NCI-H524 (cell line): ENCODE measurements at regions not wholly inside any gene's neighbourhood (a gene's known extent, or its start where the extent isn't known, plus 50 kb on each side); places are given as distances from the start of the nearest gene placed in this dataset.

Source experiments
- DNase-seq, 2 experiments: peaks; one replicate each; lab custom pipeline; 2025; lab: John Stamatoyannopoulos, UW

DNA sequence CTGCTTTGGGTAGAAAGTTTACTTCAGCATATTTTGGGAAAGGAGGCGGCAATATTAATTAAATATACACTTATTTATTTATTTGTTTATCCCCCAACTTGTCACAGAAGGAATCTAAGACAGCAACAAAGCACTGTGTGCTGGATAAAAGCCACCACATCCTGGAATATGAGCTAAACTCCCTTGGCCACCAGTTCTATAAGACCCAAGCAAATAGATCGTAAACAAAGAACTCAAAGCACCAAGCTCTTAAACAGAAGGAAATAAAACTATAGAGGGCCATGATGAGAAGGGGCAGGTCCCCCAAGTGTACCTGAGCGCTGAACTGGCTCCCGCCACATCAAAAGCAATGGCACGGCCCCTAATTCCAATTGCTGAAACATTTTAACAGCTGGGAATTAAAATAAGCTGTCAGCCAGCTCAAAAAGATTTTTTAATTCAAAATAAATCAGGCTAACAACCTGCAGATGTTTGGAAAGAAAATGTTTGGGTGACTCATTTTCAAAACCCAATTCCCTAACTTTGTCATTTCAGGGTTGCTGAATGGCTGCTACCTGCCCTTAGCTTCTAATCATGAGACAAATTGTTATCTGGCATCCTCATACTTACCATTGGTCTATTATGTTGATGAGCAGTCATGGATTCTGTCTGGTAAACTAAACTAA, 127.1 kb downstream of the SLC30A10 start:
- no peak for DNase-seq

DNA sequence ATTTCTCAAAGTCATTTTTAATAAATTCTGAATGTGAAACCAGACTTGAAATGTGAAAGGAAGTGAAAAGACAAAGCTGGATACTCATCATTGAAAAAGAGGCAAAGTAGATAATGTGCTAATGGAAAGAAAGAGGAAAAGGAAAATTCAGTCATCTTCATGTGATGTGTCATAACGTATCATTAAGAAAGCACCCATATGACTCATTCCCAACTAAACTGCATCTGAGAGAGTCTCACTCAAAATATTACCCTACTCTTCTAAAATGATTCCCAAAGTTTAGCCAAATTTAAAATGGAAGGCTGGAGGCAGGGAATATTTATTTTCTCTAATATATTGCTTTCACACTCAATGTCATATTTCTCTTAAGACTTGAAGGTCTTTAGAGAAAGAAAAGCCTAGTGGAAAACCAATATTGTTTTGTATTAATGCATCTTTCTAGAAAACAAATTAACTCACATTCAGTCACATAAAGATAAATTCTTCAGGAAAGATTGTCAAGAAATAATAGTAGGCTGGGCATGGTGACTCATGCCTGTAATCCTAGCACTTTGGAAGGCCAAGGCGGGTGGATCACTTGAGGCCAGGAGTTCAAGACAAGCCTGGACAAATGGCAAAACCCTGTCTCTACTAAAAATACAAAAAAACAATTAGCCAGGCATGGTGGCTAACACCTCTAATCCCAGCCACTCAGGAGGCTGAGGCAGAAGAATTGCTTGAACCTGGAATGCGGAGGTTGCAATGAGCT, 129.9 kb downstream of the SLC30A10 start:
- no peak for DNase-seq

DNA sequence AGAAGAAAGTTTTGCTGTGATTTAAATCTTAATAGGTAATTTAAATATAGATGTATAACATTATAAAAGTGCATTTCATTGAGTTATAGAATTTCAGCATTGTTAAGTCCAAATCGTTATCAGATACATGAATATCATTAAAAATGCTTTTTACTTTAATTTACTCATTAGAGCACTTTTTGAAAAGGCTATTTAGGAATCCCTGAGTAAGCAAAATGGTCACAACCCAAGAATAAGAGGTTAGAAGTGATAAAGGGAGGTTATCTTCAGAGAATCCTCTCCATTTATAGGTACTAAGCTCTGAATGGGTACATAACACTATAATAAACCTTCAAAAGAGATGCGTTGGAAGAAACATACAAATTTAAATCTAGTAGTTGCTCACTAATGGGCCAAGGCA, 130.7 kb downstream of the SLC30A10 start:
- DNase-seq, result no peak

DNA sequence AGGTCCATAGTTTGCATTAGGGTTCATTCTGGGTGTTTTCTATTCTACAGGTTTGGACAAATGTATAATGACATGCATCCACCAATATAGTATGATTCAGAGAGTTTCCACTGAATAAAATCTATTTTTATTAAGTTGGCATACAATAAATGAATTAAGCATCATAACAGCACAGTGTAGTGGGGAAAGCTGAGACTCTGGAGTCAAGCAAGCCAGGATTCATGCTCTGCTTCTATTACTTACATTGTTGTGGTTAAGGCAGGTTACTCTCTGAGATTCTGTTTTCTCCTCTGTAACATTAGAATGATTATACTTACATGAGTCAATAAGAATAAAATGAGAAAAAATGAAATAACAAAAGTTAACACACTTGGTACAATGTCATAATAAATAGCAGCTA, 131.3 kb downstream of the SLC30A10 start:
- DNase-seq, result no peak

DNA sequence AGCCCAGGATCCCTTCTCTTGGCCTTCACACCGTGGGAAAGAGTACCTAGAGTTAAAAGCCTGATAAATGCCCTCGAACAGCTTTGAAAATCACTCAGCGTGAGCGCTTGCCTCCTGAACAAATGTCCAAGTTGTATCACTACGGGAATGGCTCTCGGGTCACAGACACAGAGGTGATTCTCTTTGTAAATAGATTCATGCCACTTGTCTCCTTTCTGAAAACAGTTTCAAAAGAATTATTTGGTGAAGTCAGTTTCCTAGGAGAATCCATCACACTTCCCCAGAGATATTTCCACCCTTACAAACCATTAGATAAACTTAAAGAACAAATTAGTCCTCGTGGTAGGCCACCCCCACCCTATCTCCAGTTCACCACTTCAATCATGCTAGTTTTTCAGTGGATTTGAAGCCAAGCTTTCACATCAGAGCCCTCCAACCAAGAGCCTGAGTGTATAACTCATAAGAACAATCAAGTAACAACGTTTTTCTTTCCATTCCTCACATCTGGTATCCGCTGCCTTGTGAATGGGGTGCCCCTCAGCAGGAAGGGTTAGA, 132.9 kb downstream of the SLC30A10 start:
- no peak for DNase-seq

DNA sequence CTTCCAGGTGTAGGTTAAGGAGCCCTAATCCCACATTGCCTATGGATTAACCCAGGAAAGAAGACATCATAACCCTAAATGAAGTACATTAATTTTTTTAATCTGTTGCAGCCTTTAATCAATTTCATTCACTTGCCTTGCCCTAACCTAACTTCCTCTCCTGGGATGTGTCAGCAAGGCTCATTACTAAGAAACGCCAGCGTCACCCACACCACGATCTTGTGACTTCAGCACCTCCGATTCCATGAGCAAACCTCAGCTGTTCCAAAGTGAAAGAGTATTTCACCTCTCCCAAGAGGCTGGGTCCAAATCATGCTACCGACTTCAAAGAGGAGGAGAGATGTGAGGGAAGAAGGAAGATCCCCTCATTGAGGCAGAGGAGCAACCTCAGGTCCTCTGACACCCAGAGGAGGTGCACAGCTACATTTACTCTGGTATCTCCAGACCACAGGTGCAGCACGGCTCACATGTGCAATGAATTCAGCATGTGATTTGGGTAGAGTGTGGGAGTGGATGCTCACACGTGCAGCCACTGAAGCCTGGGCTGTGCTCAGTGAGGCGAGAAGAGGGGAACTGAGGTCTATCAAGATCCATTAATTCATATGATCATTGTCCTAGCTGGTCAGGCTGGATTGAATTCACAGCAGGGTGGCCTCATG, 134.1 kb downstream of the SLC30A10 start:
- DNase-seq, result no peak

DNA sequence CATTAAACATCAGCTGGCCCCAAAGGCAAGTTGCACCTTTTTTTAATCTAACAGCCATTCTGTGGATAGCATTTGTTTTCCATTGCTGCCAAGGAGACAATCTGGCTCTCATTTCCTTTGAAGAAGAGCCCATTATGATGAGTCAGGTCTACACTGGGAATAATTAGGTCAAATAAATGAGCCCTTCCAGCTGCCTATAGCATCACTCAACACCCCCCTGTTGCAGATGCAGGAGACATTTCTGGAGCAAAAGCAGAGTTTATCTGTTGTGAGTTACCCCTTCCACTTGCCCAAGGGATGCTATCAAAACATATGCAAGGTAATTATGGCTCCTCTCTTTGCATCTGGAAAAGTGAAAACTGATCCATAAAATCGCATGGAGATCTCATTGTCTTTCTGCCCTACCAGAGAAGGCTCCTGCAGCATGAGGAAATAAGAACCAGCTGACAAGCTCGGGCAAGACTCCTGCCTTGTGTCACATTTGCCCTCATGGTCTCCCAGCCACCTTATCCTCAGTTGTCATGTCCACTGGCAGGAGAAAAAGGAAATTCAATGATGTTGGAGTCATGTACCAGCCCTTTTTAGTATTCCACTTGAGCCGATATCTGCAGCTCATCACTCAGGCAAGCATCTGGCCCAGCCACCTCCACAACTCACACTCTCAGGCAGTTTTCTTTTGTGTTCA, 135.9 kb downstream of the SLC30A10 start:
- peak in 1 of 2 experiments; percentile 71 for DNase-seq

DNA sequence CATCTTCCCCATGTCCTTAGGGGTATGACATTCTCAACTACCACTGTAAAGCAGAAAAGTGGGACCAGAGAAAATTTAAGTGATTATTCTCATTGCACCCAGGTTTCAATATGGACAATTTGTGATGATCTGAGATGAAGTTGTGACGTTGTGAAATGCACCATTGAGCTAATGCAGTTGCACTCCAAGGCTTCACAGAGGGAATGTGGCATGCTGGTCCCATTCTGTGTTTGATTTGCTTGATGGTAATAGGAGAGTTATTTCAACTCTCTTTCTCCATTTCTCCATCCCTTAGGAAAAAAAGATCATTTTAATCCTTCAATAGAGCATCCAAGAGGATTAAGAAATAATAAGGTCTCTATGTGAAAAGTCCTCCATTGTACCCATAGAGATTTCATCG, 136.6 kb downstream of the SLC30A10 start:
- DNase-seq, result no peak

DNA sequence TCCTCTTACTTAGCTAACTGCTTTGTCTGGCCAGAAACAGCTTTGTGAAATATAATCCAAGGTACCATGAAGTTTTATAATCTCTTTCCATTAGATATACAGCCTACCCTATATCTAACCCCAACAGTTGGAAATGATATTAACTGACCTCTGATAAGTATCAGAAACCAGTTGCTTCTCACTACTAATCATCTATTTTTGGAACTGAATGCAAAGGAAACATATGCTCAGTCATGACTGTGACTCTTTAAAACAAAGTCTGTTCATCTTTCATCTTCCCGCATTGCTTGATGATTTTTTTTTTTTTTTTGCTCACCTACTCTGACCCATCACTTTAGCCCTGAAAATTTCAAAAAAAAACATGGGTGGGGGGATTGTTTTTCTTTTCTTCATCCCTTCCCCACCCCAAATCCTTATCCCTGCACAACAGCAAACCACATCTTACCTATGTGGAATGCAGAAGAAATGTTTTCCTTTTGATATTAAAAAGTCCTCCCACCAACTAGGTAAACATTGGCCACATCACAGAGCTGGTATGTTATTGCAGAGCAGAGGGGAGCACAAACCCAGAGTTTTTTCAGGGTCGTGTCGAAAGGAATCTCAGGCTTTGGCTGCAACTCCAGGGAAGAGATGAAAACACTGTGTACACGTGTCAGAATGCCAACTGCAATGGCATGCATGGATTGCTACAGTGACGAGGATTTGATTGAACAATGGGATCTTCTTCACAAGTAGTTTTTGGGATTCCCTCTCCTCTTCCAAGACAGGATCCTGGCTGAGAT, 137.3 kb downstream of the SLC30A10 start:
- DNase-seq, result peak in 1 of 2 experiments; percentile 24

DNA sequence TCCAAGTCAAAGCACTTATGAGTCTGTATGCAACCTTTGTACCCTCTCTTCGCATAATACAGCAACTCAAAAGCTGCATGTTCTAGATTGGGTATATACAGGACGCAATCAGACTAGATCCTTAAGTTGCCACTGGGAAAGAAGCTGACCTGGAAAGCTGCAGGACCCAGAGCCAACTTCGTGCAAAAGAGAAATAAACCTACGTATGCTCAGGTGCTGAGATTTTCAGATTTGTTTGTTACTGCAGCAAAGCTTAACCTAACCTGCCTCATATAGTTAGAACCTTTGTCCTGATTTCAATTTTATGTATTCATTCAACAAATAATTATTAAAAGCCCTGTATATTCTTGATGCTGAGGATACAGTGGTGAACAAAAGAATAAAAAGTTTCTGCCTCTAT, 139.7 kb downstream of the SLC30A10 start:
- DNase-seq, result no peak

DNA sequence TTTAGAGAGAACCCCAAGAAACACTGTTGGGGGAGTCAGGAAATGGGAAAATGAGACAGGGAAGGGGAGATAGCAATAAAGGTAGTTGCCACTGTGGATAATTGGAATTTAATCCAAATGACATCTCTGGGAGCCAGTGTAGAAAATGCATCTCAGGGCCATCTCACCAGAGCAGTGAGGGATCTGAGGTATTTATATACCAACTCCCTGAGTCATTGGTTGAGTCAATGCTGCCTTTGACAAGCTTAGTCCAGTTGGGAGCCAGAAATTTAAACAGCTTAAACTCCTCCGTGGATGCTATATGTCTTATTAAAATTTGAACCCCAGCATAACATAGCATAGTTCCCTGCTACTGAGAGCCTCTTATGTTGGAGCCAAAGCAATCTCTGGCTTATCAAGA, 140.3 kb downstream of the SLC30A10 start:
- DNase-seq, result no peak

DNA sequence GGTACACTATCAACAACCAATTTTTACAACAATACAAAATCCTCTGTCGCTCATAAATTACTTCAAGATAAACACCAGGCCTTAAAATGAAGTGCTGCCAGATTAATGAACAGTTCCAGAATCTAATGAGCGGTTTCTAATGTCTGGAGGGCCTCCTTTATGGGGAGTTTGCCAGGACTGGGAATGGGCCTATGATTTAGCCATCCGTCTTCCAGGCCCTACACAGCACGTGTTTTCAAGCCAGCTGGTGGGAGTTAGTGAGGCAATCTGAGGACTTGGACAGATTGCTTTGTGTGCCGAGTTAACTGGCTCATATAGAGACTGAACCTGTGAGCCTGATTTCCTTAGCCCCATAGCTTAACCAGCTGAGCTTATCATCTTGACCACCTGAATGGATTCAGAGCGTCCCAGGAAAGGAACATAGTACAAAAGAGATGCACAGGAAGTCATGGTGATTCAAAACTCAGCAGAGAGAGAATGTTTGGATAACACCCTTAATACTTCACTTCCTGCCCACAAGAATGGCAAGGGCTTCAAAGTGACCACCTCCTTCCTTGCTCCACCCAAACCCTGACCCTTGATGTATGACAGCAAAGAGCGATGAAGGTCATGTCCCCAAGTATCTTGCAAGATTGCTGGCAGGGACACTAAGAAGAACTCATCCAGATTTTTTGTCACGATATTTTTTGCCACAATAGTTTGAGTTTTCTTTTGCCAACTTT, 143.5 kb downstream of the SLC30A10 start:
- DNase-seq, result no peak

DNA sequence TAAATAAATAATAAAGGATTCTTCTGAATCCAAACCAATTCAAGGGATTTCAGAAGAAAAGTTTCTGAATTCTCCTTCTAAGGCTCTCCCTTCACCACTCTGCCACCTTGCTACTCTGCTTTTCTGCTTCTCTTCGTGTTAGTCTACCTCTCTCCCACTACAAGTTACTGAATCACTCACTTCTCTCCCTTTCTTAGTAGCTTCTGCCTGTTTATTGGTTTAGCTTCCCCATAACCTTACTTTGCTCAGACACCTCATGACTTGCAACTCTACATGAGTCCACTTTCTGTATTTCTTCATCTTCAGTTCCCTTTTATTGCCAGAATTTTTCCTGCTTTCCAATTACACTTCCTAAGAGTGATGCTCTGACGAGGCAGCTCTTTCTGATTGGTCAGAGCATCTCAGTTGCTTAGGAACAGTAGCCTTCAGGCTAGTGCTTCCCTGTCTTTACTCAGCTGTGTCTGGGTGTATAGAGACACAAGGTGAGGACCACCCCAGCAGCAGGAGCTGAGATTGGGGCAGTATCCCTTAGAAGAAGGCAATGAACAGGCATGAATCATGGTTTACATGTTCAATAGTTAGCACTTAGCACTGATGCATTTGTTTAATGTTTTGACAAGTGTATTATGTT, 144.6 kb downstream of the SLC30A10 start:
- DNase-seq, result peak in 1 of 2 experiments; percentile 9

DNA sequence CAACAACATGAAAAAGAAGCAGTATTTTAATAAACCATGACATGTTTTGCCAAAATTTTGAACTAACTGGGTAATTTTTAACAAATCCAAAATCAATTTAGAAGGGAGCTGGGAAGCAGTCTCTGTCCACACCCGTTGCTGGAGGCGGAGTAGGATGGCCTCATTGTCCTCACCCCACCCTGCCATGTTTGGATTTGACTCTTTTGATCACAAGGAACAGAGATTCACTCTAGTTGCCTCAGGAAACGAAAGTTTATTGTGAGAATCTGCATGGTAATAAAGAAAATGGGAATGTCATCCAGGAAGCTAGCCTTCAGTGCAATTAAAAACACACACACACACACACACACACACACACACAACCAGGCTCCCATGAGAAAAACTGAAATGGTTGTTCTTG, 145.4 kb downstream of the SLC30A10 start:
- DNase-seq, result no peak

DNA sequence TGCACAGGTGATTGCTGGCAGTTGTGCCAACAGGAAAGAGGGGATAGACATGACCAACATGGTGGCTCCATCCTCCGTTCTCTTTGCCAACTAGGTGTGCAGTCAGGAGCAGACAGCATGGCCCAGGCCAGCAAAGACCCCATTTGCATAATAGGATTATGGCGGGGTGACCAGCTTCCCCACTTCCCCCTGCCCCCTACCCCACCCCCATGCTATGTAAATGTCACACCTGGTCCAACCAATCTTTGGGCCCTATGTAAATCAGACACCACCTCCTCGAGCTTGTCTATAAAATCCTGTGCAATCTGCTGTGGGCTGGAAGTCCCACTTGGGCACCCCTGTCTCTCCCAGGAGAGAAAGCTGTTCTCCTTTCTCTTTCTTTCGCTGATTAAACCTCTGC, 146.0 kb downstream of the SLC30A10 start:
- peak; percentile 30 to 86 for DNase-seq

DNA sequence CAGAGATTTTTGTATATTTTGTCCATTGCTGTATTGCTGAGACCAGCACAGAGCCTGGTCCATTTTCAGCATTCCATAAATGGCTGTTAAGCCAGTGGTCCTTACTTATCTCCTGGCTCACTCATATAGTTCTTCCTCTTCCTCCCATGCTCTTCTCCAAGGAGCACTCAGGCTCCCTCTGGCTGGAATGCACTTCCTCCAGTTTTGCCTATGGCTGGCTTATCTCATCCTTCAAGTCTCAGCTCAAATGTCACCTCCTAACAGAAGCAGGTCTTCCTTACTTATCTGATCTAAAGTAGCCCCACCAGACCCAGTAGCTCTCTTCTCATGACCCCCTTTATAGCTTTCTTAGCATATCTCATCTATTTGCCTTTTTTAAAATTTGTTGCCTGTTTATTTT, 146.9 kb downstream of the SLC30A10 start:
- DNase-seq, result no peak

DNA sequence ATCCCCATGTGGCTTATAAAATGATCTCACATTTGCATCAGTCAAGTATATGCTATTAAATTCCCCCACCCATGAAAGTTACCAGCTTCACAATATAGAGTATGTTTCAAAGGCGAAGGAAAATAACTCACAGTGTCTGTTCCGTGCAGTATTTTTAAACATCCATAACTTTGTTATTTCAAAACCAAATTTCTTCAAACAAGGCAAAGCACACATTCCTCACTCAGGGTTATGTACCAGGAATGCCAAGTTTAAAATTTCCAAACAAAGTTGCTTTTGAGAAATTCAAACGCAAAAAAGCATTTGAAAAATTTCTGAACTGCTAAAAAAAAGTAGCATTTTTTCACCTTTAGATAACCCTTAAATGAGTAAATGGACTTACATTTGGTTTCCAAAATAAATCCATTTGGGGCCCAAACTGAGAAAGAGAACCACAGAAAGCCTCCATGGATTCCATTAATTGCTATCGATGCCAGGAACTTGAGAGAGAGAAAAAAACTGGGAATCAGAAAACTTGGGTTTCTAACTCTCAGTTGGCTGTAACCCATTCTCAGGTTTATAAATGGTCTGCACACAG, 149.5 kb downstream of the SLC30A10 start:
- DNase-seq, result no peak

DNA sequence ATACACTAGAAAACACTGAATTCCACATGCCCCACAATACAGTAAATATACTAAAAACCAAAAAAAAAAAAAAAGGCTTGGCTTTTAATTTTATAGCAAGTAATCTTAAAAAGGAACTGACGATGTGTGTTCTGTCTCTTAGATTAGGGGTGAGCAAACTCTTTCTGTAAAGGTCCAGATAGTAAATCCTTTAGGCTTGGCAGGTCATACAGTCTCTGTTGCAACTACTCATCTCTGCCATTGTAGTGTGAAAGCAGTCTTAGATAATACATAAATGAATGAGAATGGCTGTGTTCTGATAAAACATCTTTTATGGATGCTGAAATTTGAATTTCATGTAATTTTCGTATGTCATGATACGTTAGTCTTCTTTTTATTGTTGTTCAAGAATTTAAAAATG, 150.2 kb downstream of the SLC30A10 start:
- no peak for DNase-seq

DNA sequence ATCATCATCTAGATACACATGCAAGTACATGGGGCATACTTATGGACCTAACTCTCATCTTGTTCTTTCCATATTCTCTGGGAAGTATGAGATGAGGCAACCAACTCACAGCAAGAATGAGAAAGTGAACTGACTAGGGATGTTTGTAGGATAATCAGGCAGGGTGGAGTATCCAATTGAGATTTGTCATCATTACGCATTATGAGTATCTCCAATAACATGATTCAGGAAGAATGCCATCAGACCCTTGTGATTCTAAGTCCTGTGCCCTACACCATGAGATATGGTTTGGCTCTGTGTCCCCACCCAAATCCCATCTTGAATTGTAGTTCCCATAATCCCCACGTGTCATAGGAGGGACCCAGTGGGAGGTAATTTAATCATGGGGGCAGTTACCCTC, 154.0 kb downstream of the SLC30A10 start:
- DNase-seq, result no peak

DNA sequence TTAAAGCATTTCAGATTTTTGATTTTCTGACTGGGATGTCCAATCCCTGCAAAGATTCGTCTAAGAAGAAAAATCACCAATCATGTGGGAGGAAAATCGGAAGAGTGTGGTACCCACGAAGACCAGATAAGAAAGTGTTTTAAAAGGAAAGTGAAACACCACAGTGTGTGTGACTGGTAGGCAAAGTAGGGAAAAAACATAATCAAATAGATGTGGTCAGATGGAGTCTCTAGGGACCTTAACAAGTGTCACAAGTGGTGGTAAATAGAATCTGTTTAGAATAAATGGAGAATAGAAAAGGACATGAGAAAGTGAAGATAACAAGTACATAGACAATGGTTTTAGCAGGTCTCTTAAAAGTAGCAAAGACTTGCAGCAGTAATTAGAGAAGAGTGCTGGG, 154.6 kb downstream of the SLC30A10 start:
- no peak for DNase-seq
